SIG-M5 (cell line): ENCODE measurements at regions not wholly inside any gene's neighbourhood (a gene's known extent, or its start where the extent isn't known, plus 50 kb on each side); places are given as distances from the start of the nearest gene placed in this dataset.

Source experiments
- DNase-seq: peaks from one replicate; lab custom pipeline; 2025; lab: John Stamatoyannopoulos, UW

- DNase-seq, result no peak
These were observed 138.8 kb downstream of the TUSC7 start for GRCh38 chr3:116848248-116848829.

GRCh38 chr3:116849261-116849688, 139.7 kb downstream of the TUSC7 start:
- no peak for DNase-seq

- no peak for DNase-seq
These were observed 143.2 kb downstream of the TUSC7 start for GRCh38 chr3:116852803-116853202.

DNA sequence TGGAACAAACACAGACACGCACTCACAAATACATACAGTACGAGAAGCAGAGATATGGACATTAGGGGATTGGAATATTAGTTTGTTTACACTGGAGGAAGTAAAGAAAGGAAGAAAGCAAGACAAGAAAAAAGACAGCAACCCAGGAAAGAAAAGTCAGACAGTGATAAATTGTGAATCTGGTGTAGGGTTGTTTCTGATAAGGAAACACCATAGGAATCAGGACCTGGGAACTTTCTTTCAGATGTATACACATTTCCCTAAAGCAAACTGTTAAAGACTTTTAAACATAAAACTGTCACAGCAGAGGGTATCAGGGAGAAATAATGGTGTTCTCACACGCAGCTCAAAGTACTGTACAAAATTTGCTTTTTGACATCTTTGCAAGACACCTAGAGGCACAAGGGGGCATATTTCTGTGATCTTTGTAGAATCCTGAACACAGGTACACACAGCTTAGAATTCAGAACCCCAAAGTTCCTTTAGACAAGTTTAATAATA, 153.7 kb downstream of the TUSC7 start:
- DNase-seq, result no peak

DNA sequence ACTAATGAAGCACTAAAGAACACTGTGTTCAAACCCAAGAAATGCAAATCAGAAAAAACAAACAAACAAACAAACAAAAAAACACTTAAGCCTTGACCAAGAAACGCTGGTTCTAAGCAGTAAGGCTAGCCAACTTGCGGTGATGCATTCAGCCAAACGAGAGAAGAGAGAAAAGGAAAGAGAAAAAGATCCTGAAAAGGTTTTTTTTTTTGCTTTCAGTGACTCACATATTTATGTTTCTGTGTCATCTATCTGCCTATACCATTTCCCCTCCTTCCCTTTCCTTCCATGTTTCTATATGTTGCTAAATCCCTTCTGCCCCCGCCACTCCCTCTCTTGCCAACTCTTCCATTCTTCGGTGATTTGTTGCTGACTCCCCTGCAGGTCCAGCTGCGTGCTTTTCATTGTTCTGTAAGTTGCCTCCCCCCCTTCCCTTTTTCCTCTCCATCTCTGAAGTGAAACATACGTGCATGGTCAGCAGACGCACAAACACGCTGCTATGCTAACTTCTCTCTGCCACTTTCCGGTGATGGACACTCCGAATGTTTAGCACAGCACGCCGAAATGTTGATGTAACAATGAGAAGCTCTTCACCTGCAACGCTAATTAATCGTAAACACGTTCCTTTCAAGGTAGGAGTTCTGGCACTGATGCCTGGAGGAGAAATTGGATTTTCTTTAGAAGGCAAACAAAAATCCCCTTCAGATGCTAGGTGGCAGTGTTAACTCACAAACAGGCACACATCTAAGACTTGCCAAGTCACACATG, 154.4 kb downstream of the TUSC7 start:
- no peak for DNase-seq

GRCh38 chr3:116864590-116864927, 155.0 kb downstream of the TUSC7 start:
- DNase-seq, result no peak

- no peak for DNase-seq
These were observed 160.8 kb downstream of the TUSC7 start for GRCh38 chr3:116870379-116870778.

DNA sequence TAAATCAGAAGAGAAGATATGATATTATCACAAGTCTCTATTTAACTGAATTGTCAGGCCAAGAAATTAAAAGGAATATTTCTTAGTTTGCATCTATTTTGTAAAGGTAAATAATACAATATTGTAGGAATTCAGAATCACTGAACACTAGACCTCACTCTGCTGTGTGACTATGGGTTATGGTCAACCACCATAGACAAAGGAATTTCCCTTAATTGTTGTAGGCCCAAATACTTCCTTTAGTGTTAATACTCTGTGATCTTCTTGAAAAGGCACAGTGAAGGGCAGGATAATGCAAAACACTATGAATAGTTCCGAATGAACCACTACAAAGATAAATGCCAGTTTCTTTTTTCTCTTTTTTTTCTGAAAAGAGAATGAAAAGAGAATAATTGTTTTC, 162.3 kb downstream of the TUSC7 start:
- DNase-seq, result no peak

- no peak for DNase-seq
These were observed 163.1 kb downstream of the TUSC7 start for GRCh38 chr3:116872688-116873087.

DNA sequence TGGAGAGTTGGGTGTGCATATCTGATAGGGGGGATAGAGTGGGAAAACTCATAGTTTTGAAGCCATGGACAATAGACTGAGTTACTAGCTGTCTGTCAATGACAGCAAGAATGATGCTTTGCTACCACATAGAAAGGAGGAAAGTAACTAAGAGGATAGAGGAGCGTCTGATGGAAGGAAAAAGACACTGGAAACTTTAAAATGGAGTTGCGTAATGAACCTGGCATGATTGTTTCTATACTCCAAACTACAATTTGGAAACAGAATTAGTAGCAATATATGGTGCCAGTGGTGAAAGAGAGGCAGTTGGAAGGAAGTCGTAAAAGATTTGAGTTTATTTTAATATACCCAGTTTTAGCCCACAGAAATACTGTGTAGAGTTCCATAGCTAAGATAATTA, 163.6 kb downstream of the TUSC7 start:
- DNase-seq, result no peak

DNA sequence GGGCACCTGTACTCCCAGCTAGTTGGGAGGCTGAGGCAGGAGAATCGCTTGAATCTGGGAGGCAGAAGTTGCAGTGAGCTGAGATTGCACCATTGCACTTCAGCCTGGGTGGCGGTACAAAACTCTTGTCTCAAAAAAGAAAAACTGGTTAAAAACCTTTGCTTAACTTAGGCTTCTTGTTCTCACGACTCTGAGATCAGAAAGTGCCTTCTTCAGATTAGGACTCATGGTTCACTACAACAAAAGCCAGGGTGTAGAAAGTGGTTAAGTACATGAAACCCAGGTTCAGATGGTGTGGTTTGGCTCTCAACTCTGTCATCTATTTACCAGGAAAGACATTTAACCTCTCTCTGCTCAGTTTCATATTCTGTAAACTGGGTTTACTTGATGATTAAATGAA, 168.4 kb downstream of the TUSC7 start:
- no peak for DNase-seq

GRCh38 chr3:116886202-116886893, 176.8 kb downstream of the TUSC7 start:
- no peak for DNase-seq

GRCh38 chr3:116896116-116896515, 186.5 kb downstream of the TUSC7 start:
- no peak for DNase-seq

GRCh38 chr3:116897382-116897781, 187.8 kb downstream of the TUSC7 start:
- DNase-seq, result no peak

DNA sequence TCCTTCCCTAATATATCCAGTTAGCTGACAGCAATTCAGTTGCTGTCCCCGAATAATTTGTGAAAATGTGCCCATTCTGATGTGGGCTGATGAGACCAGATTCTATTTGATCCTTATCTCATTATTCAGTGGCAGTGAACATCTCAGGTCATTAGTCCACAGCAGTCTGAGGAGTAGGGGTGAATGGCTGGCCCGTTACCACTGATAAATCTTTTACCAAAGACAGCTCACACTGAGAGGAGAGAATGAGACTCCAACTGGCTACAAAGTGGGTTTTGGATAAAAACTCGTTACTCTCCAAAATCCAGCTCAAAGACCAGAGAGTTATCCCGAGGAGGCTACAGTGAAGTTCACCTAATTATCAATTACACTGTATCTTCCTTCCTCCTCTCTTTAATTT, 189.7 kb downstream of the TUSC7 start:
- DNase-seq, result no peak

DNA sequence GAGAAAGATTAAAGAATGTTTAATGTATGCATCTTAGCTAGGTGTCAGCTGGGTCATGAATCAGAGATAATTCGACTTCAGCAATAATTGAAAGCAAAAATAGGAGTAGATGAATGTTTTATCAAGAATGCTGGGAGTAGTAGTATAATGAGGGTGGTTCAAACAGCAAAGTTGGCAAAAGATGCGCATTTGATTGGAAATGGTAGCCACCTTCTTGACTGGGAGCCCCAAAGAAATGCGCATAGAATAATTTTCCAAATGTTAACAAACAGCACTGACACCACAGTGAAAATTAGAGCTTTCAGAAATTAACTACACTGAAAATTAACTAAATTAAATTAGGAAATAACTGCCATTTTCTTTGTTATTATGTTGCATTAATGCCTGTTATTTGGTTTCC, 195.8 kb downstream of the TUSC7 start:
- DNase-seq, result no peak

GRCh38 chr3:116905794-116906193, 196.2 kb downstream of the TUSC7 start:
- no peak for DNase-seq

DNA sequence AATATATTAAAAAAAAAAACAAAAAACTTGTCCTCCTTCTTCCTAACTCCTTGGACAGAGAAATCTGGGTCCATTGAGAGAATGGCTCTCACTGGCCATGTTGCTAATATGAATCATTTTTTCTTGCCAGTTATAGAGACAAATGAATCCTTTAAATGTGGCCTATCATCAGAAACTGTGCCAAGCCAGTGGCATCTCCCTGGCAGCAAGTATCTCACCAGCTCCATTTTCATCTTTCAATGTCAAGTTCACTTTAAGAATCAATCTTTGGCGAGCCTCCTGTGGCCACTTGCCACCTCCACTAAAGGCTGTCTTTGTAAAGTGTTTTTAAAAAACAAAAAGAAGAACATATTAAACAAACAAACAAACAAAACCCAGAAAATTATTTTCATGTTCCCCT, 202.5 kb downstream of the TUSC7 start:
- DNase-seq, result no peak

GRCh38 chr3:116914004-116914403, 204.4 kb downstream of the TUSC7 start:
- no peak for DNase-seq

DNA sequence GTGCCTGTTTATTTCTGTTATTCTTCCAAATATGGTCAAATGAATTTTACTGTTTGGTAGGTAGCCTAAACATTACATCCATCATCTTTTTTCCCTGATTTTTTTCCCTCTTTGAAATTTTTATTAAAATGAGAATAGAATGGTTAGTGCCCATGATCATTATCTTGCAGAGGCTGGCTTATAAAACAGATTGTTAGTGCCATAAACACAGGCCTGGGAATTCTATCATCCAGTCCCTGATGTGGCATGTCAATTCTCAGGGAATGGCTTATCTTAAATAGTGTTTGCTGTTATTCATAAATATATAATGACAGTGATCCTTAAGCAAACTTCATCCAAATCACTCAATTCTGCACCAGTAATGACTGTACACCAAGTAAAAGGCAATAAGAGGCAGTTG, 207.3 kb downstream of the TUSC7 start:
- no peak for DNase-seq

DNA sequence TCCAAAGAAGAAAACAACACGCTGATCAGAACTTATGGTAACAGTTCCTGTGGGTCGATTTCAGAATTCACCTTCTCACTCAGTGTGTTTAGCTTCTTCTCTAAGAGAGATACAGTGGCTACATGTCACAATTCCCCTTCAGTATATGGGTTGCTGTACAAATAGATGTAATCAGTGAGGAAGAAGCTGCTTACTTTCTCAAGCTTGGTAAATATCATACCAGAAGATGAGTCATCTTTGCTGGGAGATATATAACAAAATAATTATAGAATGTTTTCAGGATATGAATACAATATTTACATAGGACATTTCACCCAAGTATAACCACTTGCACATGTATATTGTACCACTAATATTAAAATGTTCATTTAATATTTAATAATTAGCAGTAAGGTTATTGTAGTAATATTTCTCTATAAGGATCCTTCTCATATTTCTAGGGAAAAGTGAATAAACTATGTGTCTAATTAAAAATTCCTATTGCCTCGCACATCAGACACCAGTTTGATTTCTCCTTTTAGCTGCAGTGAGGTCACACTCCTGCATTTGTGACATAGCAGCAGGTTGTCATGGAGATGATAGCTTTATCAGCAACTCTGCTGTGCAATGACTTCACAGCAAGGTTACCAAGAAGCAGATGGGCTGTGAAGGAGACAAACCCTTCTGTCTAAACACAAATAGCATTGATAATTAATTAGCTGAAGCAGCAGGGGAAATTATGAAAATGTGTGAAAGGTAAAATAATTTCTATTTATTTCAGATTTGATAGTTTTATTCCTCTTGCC, 211.4 kb downstream of the TUSC7 start:
- no peak for DNase-seq

- DNase-seq, result no peak
These were observed 218.3 kb downstream of the TUSC7 start for GRCh38 chr3:116927918-116928317.
